HG03439 (cell line): ENCODE measurements at regions not wholly inside any gene's neighbourhood (a gene's known extent, or its start where the extent isn't known, plus 50 kb on each side); places are given as distances from the start of the nearest gene placed in this dataset.
"Not testable (repeated sequence)": the region's sequence is repeated elsewhere in the genome, so short reads cannot be mapped to it uniquely, and the experiment has no call there.

Experiments used
- ATAC-seq: cut with Tn5 transposase; IDR thresholded peaks from one replicate; pipeline ENCODE4 v1.9.1; 2021; ENCODE audit warnings: mild to moderate bottlenecking, moderate library complexity; ENCODE audit not compliant: unreplicated experiment

GRCh38 chr6:12542319-12543115 is 174.1 kb upstream of the PHACTR1 start:
- ATAC-seq: not testable (repeated sequence)

GRCh38 chr6:12543953-12544352 is 172.6 kb upstream of the PHACTR1 start:
- no peak for ATAC-seq

- no peak for ATAC-seq
These were observed 171.6 kb upstream of the PHACTR1 start for GRCh38 chr6:12544821-12545565.

- ATAC-seq: no peak
These were observed 170.8 kb upstream of the PHACTR1 start for GRCh38 chr6:12545619-12546409.

- ATAC-seq: no peak
These were observed 170.1 kb upstream of the PHACTR1 start for GRCh38 chr6:12546410-12547002.

GRCh38 chr6:12548526-12548925 is 168.0 kb upstream of the PHACTR1 start:
- no peak for ATAC-seq

- ATAC-seq: not testable (repeated sequence)
These were observed 167.1 kb upstream of the PHACTR1 start for GRCh38 chr6:12549445-12549844.

- ATAC-seq: not testable (repeated sequence)
These were observed 161.7 kb upstream of the PHACTR1 start for GRCh38 chr6:12554820-12555219.

GRCh38 chr6:12555267-12555666 is 161.3 kb upstream of the PHACTR1 start:
- no peak for ATAC-seq

GRCh38 chr6:12555781-12556180 is 160.8 kb upstream of the PHACTR1 start:
- no peak for ATAC-seq

- no peak for ATAC-seq
These were observed 158.8 kb upstream of the PHACTR1 start for GRCh38 chr6:12557765-12558164.

- no peak for ATAC-seq
These were observed 156.3 kb upstream of the PHACTR1 start for GRCh38 chr6:12560315-12560714.

- ATAC-seq: no peak
These were observed 149.9 kb upstream of the PHACTR1 start for GRCh38 chr6:12566618-12567123.

GRCh38 chr6:12567682-12568081 is 148.9 kb upstream of the PHACTR1 start:
- no peak for ATAC-seq

- no peak for ATAC-seq
These were observed 146.9 kb upstream of the PHACTR1 start for GRCh38 chr6:12569646-12570045.

- no peak for ATAC-seq
These were observed 146.0 kb upstream of the PHACTR1 start for GRCh38 chr6:12570461-12571030.

GRCh38 chr6:12572896-12573827 is 143.4 kb upstream of the PHACTR1 start:
- ATAC-seq: no peak

- no peak for ATAC-seq
These were observed 140.6 kb upstream of the PHACTR1 start for GRCh38 chr6:12575961-12576360.

- ATAC-seq: no peak
These were observed 140.2 kb upstream of the PHACTR1 start for GRCh38 chr6:12576389-12576788.
